ENCODE measurements at regions not wholly inside any gene's neighbourhood (a gene's known extent, or its start where the extent isn't known, plus 50 kb on each side); places are given as distances from the start of the nearest gene placed in this dataset.

DNA sequence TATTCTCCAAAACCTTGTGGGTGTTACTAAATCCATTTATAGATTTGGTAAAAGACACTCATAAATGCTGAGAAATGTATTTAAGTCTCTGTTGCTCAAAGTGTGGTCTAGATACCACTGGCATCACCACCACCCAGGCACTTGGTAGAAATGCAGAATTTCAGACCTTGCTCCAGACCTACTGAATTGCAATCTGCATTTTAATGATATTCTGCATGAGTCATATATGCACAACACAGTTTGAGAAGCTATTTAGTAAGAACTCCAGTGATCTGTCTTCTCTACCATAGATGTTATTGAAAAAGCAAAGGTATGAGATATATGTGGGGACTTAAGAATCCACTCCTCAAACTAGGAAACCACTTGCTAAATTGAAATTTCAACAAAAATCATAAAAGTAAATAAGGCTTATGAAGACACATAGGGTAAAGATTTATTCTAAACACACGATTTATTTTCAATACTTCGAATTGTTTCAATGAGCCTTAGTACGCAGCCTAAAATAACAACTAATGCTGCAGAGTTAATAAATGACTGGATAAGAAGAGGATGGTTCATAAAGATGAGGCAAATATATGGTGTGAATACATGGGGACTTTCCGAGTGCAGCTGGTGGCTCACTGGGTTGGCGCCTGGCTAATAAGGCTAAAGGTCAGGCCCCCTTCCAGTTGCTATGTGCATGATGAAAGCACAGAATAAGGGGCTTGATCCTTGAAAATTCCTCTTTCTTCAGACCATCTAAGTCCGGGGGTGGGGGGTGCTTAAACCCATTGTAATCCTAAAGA, 813.3 kb downstream of the NR2F2 start:
- TF ChIP-seq, protein P1, sequence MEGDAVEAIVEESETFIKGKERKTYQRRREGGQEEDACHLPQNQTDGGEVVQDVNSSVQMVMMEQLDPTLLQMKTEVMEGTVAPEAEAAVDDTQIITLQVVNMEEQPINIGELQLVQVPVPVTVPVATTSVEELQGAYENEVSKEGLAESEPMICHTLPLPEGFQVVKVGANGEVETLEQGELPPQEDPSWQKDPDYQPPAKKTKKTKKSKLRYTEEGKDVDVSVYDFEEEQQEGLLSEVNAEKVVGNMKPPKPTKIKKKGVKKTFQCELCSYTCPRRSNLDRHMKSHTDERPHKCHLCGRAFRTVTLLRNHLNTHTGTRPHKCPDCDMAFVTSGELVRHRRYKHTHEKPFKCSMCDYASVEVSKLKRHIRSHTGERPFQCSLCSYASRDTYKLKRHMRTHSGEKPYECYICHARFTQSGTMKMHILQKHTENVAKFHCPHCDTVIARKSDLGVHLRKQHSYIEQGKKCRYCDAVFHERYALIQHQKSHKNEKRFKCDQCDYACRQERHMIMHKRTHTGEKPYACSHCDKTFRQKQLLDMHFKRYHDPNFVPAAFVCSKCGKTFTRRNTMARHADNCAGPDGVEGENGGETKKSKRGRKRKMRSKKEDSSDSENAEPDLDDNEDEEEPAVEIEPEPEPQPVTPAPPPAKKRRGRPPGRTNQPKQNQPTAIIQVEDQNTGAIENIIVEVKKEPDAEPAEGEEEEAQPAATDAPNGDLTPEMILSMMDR (IDR thresholded peaks at IDR 0.05; ENCODE audit: low read depth, low read length, poor library complexity, severe bottlenecking), result no peak
- no peak for TF ChIP-seq EZH2phosphoT487 (IDR thresholded peaks at IDR 0.05; ENCODE audit: borderline replicate concordance, low read length)
- H3K27me3 ChIP-seq (ENCODE audit: control insufficient read depth, low read length), result no peaks in the 10 kb centered on the region
- H4K20me1 ChIP-seq (ENCODE audit: control insufficient read depth, insufficient read depth, low read depth, low read length), result no peaks in the 10 kb centered on the region
- H3K4me2 ChIP-seq (ENCODE audit: low read length), result no peak overlapping the region
- no peak overlapping the region for H3K27ac ChIP-seq (ENCODE audit: low read depth, low read length)
- H3K4me3 ChIP-seq (ENCODE audit: low read length), result no peak overlapping the region
- H3K4me1 ChIP-seq (ENCODE audit: control insufficient read depth, low read length), result no peaks in the 10 kb centered on the region
- no peaks in the 10 kb centered on the region for H3K79me2 ChIP-seq (ENCODE audit: control insufficient read depth, low read length)
- H3K36me3 ChIP-seq (ENCODE audit: control insufficient read depth, low read length), result no peaks in the 10 kb centered on the region
- no peaks in the 10 kb centered on the region for H3K9me2 ChIP-seq (replicated peaks; ENCODE audit: control insufficient read depth, low read length)
- H3K9me3 ChIP-seq (ENCODE audit: control insufficient read depth, insufficient read depth, low read length), result peaks cover 4% of the 10 kb centered on the region; the same call in 1 of the 2 replicates
- no peaks in the 10 kb centered on the region for H3F3A ChIP-seq (ENCODE audit: control insufficient read depth, insufficient read depth)

DNA sequence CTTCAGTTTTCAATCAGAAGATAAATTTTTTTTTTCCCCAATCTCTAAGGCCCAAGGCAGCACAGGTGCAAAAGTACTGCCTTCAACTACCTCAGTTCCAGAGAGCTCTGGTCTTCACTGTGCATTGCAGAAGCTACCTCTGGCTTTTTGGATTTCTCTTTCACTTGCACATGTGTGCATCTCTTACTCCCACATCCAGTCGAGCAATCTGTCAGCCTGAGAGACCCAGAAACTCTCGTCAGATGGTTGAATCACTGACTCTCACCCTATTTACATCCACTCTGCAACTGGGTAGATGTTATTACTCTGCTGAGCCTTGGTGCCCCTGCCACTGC, 813.8 kb downstream of the NR2F2 start:
- no peak overlapping the region for H3K27ac ChIP-seq (ENCODE audit: low read depth, low read length)
- H3K9me3 ChIP-seq (ENCODE audit: control insufficient read depth, insufficient read depth, low read length), result peaks cover 4% of the 10 kb centered on the region; the same call in 1 of the 2 replicates
- no peaks in the 10 kb centered on the region for H3K9me2 ChIP-seq (replicated peaks; ENCODE audit: control insufficient read depth, low read length)
- H3K4me1 ChIP-seq (ENCODE audit: control insufficient read depth, low read length), result no peaks in the 10 kb centered on the region
- H3K27me3 ChIP-seq (ENCODE audit: control insufficient read depth, low read length), result no peaks in the 10 kb centered on the region
- H4K20me1 ChIP-seq (ENCODE audit: control insufficient read depth, insufficient read depth, low read depth, low read length), result no peaks in the 10 kb centered on the region
- no peaks in the 10 kb centered on the region for H3K36me3 ChIP-seq (ENCODE audit: control insufficient read depth, low read length)
- H3F3A ChIP-seq (ENCODE audit: control insufficient read depth, insufficient read depth), result no peaks in the 10 kb centered on the region
- H3K4me3 ChIP-seq (ENCODE audit: low read length), result no peak overlapping the region
- no peak overlapping the region for H3K4me2 ChIP-seq (ENCODE audit: low read length)
- TF ChIP-seq, protein P1 (IDR thresholded peaks at IDR 0.05; ENCODE audit: low read depth, low read length, poor library complexity, severe bottlenecking), result no peak
- TF ChIP-seq EZH2phosphoT487 (IDR thresholded peaks at IDR 0.05; ENCODE audit: borderline replicate concordance, low read length), result no peak
- no peaks in the 10 kb centered on the region for H3K79me2 ChIP-seq (ENCODE audit: control insufficient read depth, low read length)

DNA sequence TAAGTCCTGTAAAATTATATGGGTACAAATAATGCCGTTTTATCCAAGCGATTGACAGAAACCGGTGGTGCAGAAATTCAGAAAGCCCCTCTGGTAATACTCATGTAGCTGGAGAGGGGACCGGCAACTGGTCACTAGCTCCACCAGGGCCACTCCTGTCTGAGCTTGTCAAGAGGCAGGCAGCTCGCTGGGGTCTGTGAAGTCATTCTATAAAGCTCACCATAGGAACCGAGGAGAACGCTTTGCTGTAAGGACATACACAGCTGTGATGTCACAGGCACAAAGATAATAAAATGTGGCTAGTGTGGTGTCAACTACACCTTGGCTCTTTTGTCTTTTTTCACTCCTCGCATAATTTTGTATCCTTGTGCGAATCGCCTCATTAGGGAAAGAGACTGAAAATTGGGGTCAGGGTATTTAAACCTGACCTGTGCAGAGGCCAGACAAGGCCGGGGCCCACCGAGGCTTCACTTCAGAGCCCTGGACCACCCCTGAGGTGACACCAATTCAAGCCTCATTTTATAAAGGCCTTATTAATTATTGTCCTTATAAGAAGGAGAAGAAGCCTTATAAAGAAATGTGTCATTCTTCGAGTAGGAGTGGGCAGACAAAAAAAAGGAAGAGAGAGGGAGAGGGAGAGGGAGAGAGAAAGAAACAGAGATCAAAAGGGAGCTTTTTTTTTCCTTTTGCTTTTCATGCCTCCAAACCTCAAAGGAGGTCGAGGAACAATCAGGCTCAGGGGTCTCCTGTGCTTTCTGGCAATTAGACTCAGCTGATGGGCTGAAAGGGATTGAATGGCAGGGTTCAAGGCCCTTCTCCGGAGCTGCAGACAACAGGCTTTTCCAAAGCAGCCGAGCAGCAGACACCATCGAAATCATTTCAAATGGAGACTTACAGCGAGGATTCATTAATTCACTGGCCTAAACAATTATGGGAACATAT, 813.3 kb upstream of the ARRDC4 start:
- Histone ChIP-seq H3K79me2 (ENCODE audit: control insufficient read depth, low read length) (no peaks in the 10 kb centered on the region), H3K9me2 (replicated peaks; ENCODE audit: control insufficient read depth, low read length) (no peaks in the 10 kb centered on the region), H3K4me3 (ENCODE audit: low read length) (no peak overlapping the region), H3K9me3 (ENCODE audit: control insufficient read depth, insufficient read depth, low read length) (peaks cover 4% of the 10 kb centered on the region; the same call in 1 of the 2 replicates), H3F3A (ENCODE audit: control insufficient read depth, insufficient read depth) (no peaks in the 10 kb centered on the region), H3K27me3 (ENCODE audit: control insufficient read depth, low read length) (no peaks in the 10 kb centered on the region), H3K36me3 (ENCODE audit: control insufficient read depth, low read length) (no peaks in the 10 kb centered on the region), H3K4me2 (ENCODE audit: low read length) (no peak overlapping the region), H3K27ac (ENCODE audit: low read depth, low read length) (no peak overlapping the region), H3K4me1 (ENCODE audit: control insufficient read depth, low read length) (no peaks in the 10 kb centered on the region), H4K20me1 (ENCODE audit: control insufficient read depth, insufficient read depth, low read depth, low read length) (no peaks in the 10 kb centered on the region)
- TF ChIP-seq, protein P1 (IDR thresholded peaks at IDR 0.05; ENCODE audit: low read depth, low read length, poor library complexity, severe bottlenecking), result no peak
- no peak for TF ChIP-seq EZH2phosphoT487 (IDR thresholded peaks at IDR 0.05; ENCODE audit: borderline replicate concordance, low read length)
